ENCODE measurements at regions not wholly inside any gene's neighbourhood (a gene's known extent, or its start where the extent isn't known, plus 50 kb on each side); places are given as distances from the start of the nearest gene placed in this dataset.

GRCh38 chr12:98319716-98320425 lies 195.5 kb upstream of the TMPO start:
- no peaks in the 10 kb centered on the region for H3K27me3 Mint-ChIP-seq
- ChIA-PET CTCF (no interaction called here), POLR2A (no interaction called here)
- Histone ChIP-seq H3K79me2 (ENCODE audit: control insufficient read depth, insufficient read depth, low read length) (no peaks in the 10 kb centered on the region), H3K27me3 (replicated peaks in 1 of 4; ENCODE audit: control extremely low read depth in 1 of 4, control insufficient read depth in 3 of 4, insufficient read depth in 4 of 4, low read length in 3 of 4) (no peaks in the 10 kb centered on the region), H3K9me3 (ENCODE audit: control extremely low read depth in 1 of 3, control insufficient read depth in 2 of 3, insufficient read depth in 1 of 3, low read length in 2 of 3) (peaks cover 0 to 4% (median 0%) of the 10 kb centered on the region in 3 donors), H3K4me2 (replicated peaks; ENCODE audit: low read depth, low read length, poor library complexity, severe bottlenecking) (no peak overlapping the region), H3K36me3 (replicated peaks in 1 of 2; ENCODE audit: control extremely low read depth in 1 of 2, control insufficient read depth in 1 of 2, extremely low read depth in 1 of 2, insufficient read depth in 2 of 2, low read length in 1 of 2) (no peaks in the 10 kb centered on the region), H4K20me1 (ENCODE audit: control insufficient read depth, insufficient read depth, low read length, poor library complexity, severe bottlenecking) (no peaks in the 10 kb centered on the region), H3K4me1 (ENCODE audit: control insufficient read depth in 2 of 2, insufficient read depth in 2 of 2, low read length in 2 of 2) (no peaks in the 10 kb centered on the region), H2AFZ (ENCODE audit: insufficient read depth, low read depth, low read length, poor library complexity, severe bottlenecking) (no peak overlapping the region), H3K9ac (ENCODE audit: low read length) (no peak overlapping the region), H3K4me3 (ENCODE audit: control extremely low read depth in 1 of 5, extremely low read depth in 1 of 5, insufficient read depth in 1 of 5, low read depth in 2 of 5, low read length in 4 of 5) (no peak overlapping the region), H3K27ac (ENCODE audit: low read length in 2 of 2) (no peak overlapping the region)
- H3K4me3 Mint-ChIP-seq = no peak overlapping the region
- no peaks in the 10 kb centered on the region for H3K4me1 Mint-ChIP-seq
- H3K9me3 Mint-ChIP-seq (ENCODE audit: insufficient read depth) = no peaks in the 10 kb centered on the region
- no CpG with 5 or more reads among the region's 1 CpG for WGBS (ENCODE audit: insufficient coverage)
- no peak for ATAC-seq (ENCODE audit: low read depth)
- no peak for DNase-seq
- H3K27ac Mint-ChIP-seq = no peak overlapping the region
- intact Hi-C loops (cut with micrococcal nuclease) = no loop called here
- TF ChIP-seq CTCF (IDR thresholded peaks at IDR 0.05) (no peak), EZH2 (IDR thresholded peaks at IDR 0.05; ENCODE audit: borderline replicate concordance, insufficient read depth, low read depth, low read length, poor library complexity, severe bottlenecking) (no peak)

- Mint-ChIP-seq H3K4me1 (no peaks in the 10 kb centered on the region), H3K4me3 (no peak overlapping the region), H3K27ac (no peak overlapping the region), H3K27me3 (no peaks in the 10 kb centered on the region), H3K9me3 (ENCODE audit: insufficient read depth) (no peaks in the 10 kb centered on the region)
- ATAC-seq (ENCODE audit: low read depth) (no peak), DNase-seq (no peak)
- Histone ChIP-seq H4K20me1 (ENCODE audit: control insufficient read depth, insufficient read depth, low read length, poor library complexity, severe bottlenecking) (no peaks in the 10 kb centered on the region), H3K36me3 (replicated peaks in 1 of 2; ENCODE audit: control extremely low read depth in 1 of 2, control insufficient read depth in 1 of 2, extremely low read depth in 1 of 2, insufficient read depth in 2 of 2, low read length in 1 of 2) (no peaks in the 10 kb centered on the region), H3K4me3 (ENCODE audit: control extremely low read depth in 1 of 5, extremely low read depth in 1 of 5, insufficient read depth in 1 of 5, low read depth in 2 of 5, low read length in 4 of 5) (no peak overlapping the region), H3K4me2 (replicated peaks; ENCODE audit: low read depth, low read length, poor library complexity, severe bottlenecking) (no peak overlapping the region), H3K9ac (ENCODE audit: low read length) (no peak overlapping the region), H3K79me2 (ENCODE audit: control insufficient read depth, insufficient read depth, low read length) (no peaks in the 10 kb centered on the region), H3K27me3 (replicated peaks in 1 of 4; ENCODE audit: control extremely low read depth in 1 of 4, control insufficient read depth in 3 of 4, insufficient read depth in 4 of 4, low read length in 3 of 4) (no peaks in the 10 kb centered on the region), H3K27ac (ENCODE audit: low read length in 2 of 2) (no peak overlapping the region), H3K4me1 (ENCODE audit: control insufficient read depth in 2 of 2, insufficient read depth in 2 of 2, low read length in 2 of 2) (no peaks in the 10 kb centered on the region), H2AFZ (ENCODE audit: insufficient read depth, low read depth, low read length, poor library complexity, severe bottlenecking) (no peak overlapping the region), H3K9me3 (ENCODE audit: control extremely low read depth in 1 of 3, control insufficient read depth in 2 of 3, insufficient read depth in 1 of 3, low read length in 2 of 3) (peaks cover 0 to 8% (median 0%) of the 10 kb centered on the region in 3 donors)
- no peak for TF ChIP-seq EZH2 (IDR thresholded peaks at IDR 0.05; ENCODE audit: borderline replicate concordance, insufficient read depth, low read depth, low read length, poor library complexity, severe bottlenecking)
- TF ChIP-seq CTCF (IDR thresholded peaks at IDR 0.05) = no peak
- ChIA-PET POLR2A (no interaction called here), CTCF (no interaction called here)
- intact Hi-C loops (cut with micrococcal nuclease) = no loop called here
Observed at GRCh38 chr12:98325003-98325402, 190.4 kb upstream of the TMPO start.
